ENCODE measurements at regions not wholly inside any gene's neighbourhood (a gene's known extent, or its start where the extent isn't known, plus 50 kb on each side); places are given as distances from the start of the nearest gene placed in this dataset.
"Not testable (repeated sequence)": the region's sequence is repeated elsewhere in the genome, so short reads cannot be mapped to it uniquely, and the experiment has no call there.

DNA sequence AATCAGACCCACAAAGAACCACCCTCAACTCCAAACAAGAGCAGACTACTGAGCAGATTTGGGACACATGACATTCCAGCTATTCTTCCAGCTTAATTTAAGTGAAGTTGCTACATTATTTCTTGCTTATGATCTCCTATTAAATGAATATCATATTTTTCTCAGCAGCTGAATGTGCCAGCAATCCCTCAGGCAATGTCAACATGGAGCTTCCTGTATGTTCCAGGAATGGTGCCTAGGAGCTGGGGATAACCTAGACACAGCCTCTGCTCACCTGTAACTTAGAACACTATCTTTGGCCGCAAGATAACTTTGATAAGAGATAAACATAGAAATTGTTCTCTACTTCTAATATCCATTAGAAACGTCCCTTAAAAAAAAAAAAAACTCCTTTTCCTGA is 274.4 kb upstream of the RASGEF1B start:
- in situ Hi-C loops (cut with HindIII; ENCODE audit: low sequenced_read_pairs), result no loop called here

DNA sequence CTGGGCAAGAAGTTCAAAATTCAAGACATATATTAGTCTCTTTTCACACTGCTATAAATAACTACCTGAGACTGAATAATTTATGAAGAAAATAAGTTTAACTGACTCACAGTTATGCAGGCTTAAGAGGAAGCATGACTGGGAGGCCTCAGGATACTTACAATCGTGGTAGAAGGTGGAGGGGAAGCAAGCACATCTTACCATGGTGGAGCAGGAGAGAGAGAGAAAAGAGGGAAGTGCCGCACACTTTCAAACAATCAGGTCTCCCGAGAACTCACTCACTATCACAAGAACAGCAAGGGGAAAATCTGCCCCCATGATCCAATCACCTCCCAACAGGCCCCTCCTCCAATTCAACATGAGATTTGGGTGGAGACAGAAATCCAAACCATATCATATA is 273.3 kb upstream of the RASGEF1B start:
- in situ Hi-C loops (cut with HindIII; ENCODE audit: low sequenced_read_pairs), result no loop called here

DNA sequence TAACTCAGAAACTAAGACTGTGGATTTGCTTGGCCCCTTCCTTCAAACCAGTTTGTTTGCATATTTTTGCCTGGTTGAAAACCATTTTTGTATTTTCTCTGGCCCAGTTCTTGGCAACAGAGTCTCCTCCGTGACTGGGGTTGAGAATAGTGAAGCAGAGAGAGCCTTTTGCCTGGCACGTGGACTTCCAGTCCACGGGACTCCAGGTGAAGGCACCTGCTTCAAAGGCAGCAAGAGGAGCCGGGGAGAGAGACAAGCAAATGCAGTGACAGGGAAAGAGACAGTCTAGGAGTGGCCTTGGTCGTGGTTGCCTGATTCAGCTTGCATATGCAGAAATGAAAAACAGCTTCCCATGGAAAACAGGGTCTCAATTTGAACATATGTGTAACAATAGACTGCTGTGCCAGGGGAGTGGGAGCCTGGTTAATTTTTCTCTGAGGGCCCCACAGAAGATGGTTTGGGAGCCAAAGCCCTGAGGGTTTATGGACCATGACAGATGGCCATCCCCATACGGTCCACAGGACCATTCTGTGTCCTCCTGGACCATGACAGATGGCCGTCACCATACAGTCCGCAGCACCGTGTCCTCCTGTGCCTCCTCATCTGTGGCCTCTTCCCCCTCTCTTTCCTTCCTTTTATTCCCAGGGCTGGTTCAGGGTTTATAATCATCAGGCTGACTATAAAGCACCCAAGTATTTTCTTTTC is 272.2 kb upstream of the RASGEF1B start:
- in situ Hi-C loops (cut with HindIII; ENCODE audit: low sequenced_read_pairs), result no loop called here

DNA sequence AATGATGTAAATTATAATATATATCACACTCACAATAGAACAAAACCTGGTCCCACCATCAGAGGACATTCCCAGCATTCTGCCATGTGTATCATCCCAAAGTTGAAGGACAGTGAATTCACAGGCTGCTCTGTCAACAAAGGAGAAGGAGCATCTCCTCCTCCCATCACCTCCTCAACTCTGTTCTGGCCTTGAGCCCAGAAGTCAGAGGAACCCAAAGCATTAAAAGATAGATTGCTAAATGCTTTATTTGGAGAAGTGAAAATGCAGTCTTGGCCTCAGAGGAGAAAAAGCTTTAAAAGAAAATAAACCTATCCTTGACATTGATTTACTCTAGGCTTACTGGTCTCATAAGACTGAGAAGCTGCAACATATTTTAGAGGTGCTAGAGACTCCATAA is 268.8 kb upstream of the RASGEF1B start:
- in situ Hi-C loops (cut with HindIII; ENCODE audit: low sequenced_read_pairs), result no loop called here

DNA sequence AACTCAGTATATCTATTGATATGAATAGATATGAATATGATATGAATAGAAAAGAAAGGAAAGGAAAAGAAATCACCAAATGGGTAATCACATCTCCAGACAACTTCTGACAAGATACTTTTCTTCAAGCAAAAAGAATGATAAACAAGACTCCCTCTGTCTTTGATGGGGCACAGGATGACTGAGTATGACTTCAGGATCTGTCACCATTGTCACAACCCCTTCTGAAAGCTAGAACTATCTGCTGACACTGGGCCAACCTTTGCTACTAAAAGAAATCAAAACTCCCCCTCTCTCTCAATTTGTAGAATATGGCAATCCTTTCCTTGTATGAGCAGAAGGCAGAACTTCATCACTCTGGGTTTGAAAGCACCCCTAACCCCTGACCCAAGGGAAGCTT is 267.2 kb upstream of the RASGEF1B start:
- in situ Hi-C loops (cut with HindIII; ENCODE audit: low sequenced_read_pairs), result no loop called here

DNA sequence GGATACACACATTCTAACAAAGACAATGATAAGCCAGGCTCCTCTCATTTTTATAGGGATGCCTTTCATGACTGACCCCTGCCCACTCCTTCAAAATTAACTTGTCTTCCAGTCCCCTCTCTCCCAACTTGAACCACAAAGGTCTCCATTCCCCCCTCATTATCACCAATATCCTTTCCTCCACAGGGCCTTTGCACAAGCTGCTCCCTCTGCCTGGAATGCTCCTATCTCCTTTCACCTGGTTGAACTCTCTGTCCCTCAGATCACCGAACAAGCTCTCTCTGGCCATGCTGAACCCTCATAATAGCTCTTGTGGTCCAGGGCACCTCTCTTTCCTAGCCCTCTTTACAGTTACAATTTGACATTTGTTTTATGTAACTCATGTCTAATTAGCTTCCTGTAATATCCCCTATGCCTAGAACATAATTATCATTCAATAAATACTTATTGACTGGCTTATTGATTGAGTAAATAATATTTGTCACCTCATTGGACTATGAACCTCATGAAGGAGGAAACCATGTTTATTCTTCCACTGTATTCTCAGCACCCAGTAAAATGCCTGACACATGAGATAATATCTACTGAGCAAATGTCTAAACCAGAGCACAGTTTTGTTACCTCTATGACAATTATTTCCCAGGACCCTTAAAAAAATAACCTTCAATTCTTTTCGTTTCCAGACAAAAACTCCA is 266.3 kb upstream of the RASGEF1B start:
- in situ Hi-C loops (cut with HindIII; ENCODE audit: low sequenced_read_pairs), result no loop called here

DNA sequence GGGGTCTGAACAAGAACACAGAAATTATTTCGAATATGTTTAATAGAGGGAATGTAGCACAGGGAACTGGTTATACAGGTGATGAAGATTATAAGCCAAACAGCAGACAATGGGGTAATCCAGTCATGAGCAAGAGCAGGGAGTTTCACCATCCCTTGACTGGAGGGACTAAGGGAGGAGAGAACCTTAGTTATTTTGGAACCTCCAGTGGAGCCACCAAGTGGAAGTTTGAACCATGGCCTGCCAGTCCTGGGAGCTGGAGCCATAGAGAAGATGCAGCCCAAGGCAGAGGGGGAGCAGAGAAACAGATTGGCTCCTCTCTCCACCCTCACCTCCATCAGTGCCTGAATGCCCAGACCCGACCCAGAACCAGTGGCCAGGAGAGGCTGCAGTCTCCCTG is 264.6 kb upstream of the RASGEF1B start:
- in situ Hi-C loops (cut with HindIII; ENCODE audit: low sequenced_read_pairs), result no loop called here

DNA sequence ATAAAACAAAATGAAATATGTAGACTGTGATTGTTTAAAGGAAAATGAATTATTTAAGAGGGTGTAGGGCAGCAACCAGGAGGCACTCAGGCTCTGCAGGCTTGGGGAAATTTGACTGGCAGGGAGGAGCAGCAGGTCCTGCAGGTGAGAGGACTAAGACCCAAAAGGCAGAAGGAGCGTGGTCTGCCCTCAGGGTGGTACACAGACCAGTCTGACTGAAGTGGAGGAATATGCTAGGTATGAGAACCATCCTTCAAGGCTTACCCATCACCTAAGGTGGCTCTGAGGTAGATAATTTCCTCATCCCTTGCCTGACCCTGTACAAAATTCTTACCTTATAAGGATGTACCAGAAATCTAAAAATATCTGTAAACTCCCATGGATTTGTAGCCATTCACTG is 261.3 kb upstream of the RASGEF1B start:
- in situ Hi-C loops (cut with HindIII; ENCODE audit: low sequenced_read_pairs), result no loop called here

DNA sequence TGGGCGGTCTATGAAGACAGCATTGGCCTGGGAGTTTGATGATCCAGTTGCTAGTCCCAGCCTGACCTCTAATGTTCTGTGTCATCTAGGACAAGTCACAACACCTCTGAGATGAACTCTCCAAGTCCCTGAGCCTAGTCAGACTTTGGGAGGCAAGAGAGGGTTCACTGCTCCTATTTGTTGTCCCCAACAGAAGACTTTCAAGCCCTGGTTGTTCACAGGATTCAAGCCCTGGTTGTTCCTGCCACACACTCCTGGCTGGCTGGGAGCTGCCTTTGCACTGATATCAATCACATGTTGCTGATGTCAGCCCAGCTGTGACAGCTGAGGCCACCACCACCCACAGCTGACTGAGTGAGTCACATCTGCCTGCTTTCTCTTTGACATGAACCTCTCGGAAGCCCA is 253.2 kb upstream of the RASGEF1B start:
- in situ Hi-C loops (cut with HindIII; ENCODE audit: low sequenced_read_pairs), result no loop called here

DNA sequence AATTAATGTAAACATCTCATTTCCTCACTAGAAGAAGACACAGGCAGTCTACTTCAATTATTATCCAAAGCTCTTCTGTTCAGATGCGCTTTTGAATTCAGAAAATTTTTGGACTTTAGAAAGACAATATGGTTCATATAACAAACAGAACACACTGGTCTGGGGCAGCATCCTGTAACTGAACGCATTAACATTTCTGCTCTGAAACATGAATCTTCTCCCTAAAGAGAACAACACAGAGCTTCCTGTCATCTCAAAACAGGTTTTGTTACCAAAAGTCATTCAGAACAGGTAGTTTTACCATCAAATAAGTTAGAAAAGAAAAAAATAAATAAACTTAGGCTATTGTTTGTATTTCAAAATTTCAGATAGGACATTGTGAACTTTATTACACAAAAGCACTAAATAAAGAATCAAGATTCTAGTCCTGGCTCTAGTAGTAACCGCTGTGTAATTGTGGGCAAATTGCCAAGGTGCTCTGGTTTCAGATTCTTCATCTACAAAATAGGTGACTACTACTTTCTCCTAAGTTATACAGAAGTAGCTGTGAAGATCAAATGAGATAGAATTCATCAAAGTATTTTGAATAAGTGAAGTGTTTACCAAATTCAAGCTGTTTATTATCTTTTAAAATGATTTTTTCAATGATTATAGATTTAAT is 252.3 kb upstream of the RASGEF1B start:
- in situ Hi-C loops (cut with HindIII; ENCODE audit: low sequenced_read_pairs), result no loop called here

DNA sequence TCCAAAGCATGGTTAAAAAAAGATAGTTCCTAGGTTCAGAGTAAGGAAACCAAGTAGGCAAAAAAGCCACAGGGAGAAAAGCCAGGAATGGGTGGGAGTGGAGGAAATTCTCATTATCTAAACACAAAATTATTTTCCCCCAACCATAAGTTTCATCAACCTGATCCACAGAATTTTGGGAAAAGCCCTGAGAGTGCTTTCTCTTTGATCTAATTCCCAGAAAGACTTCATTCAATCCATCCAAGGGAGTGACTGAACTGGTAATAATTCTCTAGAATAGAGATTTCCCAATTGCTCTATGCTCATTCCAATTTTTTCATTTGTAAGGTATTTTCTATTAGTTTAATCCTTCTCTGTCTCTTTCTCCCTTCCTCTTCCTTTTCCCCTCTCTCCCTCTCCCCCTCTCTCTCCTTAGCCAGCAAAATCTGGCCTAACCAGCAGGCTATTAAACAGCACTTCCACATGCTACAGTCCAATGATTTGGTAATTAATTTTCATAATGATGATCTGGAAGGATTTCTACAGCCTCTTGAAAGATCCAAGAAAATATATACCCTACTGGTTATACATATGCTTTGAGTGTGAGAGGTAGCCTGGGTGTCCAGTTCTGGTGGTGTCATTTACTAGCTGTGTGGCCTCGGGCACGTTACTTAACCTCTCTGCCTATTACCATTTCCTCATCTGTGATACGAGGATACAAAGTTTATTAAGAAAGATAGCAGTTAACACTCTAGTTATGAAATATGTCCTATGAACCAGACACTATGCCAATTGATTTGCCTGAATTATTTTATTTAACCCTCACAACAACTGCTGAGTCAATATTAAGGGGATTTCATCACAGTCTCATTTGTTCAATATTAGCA is 251.5 kb upstream of the RASGEF1B start:
- in situ Hi-C loops (cut with HindIII; ENCODE audit: low sequenced_read_pairs), result no loop called here

DNA sequence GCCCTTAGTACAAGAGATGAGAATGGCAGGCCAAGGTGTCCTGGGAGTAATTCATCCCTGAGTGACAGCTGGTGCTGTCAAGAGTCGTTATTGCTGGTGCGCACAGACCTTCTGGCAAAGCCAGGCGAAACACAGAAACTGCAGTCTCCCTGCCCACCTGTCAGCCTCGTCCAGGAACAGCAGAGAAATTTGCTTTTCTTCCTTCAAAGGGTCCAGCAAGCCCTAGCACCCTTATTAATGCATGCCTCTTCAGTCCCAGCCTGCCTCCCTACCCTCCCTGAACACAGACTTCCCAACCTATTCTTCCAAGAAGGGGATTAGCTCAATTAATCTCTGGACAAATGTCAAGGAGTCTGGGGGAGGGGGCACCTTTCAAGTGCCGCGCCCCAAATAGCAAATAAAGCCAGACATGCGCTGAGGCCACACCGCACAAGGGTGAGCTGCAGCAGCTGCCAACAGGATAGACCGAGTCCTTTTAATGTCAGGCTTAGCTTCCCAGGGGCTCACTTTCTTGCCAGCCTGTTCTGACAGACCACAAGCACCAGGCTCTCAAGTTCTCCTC is 250.7 kb upstream of the RASGEF1B start:
- in situ Hi-C loops (cut with HindIII; ENCODE audit: low sequenced_read_pairs), result no loop called here

DNA sequence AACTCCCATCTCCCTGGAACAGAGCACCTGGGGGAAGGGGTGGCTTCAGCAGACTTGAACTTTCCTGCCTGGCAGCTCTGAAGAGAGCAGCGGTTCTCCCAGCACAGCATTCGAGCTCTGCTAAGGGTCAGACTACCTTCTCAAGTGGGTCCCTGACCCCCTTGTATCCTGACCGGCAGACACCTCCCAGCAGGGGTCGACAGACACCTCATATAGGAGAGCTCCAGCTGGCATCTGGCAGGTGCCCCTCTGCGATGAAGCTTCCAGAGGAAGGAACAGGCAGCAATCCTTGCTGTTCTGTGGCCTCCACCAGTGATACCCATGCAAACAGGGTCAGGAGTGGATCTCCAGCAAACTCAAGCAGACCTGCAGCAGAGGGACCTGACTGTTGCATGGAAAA is 244.1 kb upstream of the RASGEF1B start:
- in situ Hi-C loops (cut with HindIII; ENCODE audit: low sequenced_read_pairs), result no loop called here

DNA sequence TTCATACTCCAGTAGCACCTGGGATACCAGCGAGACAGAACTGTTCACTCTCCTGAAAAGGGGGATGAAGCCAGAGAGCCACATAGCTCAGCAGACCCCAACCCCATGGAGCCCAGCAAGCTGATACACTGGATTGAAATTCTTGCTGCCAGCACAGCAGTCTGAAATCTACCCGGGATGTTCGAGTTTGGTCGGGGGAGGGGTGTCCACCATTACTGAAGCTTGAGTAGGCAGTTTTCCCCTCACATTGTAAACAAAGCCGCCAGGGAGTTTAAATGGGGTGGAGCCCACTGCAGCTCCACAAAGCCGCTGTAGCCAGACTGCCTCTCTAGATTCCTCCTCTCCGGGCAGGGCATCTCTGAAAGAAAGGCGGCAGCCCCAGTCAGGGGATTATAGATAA is 243.7 kb upstream of the RASGEF1B start:
- in situ Hi-C loops (cut with HindIII; ENCODE audit: low sequenced_read_pairs), result not testable (repeated sequence)

DNA sequence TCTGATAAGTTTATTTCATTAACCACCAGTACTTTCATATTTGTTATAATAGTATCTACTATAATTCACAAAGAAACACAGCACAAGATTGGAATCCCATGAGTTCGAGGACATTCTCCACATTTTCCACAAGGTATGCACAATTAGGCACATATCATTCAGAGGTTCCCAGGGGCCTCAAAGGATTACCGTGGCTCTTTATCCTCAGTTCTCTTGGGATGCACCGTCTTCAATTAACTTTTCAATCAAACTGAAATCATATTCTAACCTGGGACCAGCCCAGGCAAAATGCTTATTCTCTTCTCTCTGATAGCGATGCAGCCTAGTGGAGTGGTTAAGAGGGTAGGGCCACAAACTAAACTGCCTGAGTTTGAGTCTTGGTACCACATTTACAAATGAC is 242.6 kb upstream of the RASGEF1B start:
- in situ Hi-C loops (cut with HindIII; ENCODE audit: low sequenced_read_pairs), result no loop called here

DNA sequence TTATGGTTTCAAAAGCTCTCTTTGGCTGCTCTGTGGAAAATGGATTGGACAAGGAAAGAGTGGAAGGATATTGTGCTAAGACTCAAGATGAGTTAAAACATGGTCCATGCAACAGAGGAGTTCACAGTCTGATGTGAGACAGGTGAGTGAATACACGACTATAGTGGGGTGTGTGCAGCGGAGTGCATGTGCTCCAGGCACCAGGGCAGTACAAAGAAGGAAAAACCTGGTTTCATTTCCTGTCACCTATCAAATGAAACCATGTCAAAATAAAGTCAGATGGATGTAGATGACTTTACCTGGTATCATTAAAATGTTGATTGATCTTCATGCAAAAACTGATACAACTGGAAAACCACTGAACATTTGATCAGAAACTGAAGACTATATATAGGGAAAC is 241.0 kb upstream of the RASGEF1B start:
- in situ Hi-C loops (cut with HindIII; ENCODE audit: low sequenced_read_pairs), result no loop called here

DNA sequence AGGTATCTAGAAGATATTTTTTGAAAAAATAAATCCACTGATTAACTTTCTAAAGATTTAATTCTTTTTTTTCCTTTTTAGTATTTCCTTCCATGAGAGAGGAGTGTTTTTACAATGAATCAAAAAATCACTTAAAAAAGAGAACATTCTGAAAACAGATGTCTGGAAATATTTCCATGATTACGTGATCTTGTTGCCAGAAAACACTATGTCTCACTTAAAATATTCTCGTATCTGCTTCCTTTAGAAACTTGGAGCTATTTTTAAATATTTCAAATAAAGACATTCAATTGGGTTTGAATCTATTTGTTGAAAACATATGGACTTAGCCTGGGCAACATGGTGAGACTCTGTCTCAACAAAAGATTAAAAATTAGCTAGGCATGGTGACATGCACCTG is 232.8 kb upstream of the RASGEF1B start:
- in situ Hi-C loops (cut with HindIII; ENCODE audit: low sequenced_read_pairs), result no loop called here

DNA sequence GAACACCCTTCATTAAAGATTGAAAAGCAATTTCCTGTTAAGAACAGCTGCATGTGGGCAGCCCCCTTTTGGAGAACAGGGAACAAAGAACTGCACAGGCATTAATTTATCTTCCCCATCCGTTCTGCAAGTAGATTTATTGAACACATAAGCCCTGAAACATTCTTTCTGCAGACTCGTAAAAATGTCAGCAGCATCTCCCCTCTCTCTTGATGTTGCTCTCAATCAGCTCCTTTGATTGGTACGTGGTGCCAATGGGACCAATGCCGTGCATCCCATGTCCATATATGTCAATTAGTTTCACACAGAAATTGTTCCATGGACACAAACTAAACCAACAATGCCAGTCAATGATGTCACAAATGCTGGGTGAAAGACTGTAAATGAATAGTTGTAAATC is 228.5 kb upstream of the RASGEF1B start:
- in situ Hi-C loops (cut with HindIII; ENCODE audit: low sequenced_read_pairs), result no loop called here

DNA sequence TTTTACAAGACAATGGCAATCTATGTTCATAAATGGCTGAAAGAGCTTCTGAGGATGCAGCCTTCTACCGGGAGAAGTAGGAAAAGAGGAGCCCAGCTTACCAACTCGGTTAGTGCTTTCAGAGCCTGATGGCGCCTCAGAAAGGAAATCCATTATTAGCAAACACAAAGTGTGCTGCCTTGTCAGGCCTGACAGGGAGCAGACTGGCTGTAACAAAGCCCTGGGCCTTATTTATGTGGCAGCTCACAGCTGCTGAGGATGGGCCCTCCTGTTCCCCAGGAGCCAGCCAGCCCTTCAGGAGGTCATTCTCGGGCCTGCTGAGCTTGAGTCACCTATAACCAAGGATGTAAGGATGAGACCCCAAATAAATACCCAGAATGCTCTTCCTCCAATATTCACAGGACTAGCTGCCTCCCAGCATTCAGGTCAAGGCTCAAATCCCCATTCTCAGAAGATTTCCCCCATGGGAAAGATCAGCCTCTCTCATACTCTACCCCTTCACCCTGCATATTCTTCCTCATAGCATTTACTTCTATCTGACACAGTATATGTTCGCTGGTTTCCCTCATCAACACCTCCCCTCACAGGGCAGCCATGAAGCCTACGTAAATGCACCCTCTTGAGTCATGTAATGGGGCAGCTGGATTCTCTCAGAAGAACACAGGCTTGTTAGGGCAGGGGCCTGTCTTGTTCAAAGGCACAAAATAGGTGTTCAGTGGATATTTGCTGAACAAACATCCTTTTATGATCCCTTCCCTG is 227.0 kb upstream of the RASGEF1B start:
- in situ Hi-C loops (cut with HindIII; ENCODE audit: low sequenced_read_pairs), result no loop called here

DNA sequence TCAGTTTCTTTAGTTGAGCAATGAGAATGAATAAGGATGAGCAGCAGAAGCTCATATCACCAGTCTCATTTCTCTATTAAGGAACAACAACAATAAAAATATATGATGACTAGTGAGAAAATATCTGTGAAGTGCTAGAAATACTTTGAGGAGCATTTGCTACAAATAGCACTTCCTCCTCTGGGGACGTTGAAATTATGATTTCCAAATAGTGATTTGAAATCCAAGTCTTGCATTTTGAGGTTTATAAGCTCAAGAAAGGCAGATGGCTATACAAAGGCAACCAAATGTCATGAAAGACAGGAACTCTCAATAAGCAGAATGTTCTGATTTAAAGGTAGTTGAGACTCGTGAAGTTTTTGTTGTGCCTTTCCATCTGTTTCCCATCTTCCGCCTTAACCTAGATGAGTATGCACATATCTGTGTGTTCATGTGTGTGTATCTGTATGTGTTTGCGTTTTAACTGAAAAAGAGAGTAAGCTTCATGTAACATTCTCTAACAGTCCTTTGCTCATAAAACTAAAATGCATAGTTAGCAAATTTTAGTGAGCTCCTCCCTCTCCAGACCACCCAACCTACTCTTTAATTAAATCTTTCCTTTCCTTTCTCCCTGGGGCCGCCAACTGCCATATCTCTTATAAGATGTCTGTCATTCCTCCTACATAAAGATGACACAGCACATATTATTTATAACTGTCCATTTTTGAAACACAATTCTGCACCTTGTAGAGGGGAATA is 222.6 kb upstream of the RASGEF1B start:
- in situ Hi-C loops (cut with HindIII; ENCODE audit: low sequenced_read_pairs), result no loop called here

Data from DLD1 (cell line).